Iris pigment epithelial cell (primary cell): ENCODE measurements at regions not wholly inside any gene's neighbourhood (a gene's known extent, or its start where the extent isn't known, plus 50 kb on each side); places are given as distances from the start of the nearest gene placed in this dataset.
"Not testable (repeated sequence)": the region's sequence is repeated elsewhere in the genome, so short reads cannot be mapped to it uniquely, and the experiment has no call there.

Source experiments
- DNase-seq: peaks from one replicate; pipeline ENCODE4 v3.0.0-alpha.2; 2011; ENCODE audit warnings: low read depth

DNA sequence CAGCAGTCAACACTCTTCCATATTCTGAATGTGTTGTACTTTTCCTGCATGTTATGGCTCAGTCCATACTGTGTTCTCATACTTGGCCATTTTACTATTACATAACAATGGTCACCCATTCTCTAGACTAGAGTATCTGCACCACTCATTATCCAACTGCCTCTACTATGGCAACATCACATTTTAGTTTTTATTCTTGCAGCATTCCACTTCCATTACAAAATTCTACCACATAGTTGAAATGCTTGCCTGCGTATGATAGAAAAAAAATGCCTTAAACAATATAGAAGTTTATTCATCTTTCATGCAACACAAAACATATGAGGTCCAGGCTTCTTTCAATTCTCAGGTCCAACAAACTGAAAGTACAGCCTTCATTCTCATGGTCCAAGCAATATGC is 128.0 kb downstream of the TENT5A start:
- peak; percentile 57 for DNase-seq

DNA sequence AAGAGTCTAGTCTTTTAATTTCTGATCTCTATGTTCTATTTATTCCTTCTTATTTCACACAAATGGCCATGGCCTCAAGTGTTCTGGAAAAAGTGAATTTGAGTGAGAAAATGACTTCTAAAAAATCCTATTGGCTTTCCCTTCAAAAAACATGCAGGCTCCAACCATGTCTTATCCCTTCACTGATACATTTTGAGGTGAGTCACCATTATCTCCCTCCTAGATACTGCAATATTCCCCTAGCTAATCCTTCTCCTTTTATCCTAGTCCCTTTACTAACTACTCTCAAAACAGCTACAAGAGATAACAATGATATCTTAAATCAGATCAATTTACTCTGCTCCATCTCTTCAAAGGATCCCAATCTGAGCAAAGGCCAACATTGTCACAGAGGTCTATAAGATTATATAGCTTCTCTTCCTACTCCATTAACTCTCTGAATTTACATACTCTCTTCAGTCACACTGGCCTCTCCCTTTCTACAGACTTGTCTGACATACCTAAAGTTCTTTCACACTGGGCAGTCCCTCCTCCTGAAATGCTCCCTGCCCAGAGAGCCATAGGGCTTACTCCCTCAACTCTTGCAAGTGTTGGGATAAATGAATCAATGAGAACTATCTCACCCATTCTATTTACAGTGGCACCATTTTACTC is 129.2 kb downstream of the TENT5A start:
- peak; percentile 44 for DNase-seq

DNA sequence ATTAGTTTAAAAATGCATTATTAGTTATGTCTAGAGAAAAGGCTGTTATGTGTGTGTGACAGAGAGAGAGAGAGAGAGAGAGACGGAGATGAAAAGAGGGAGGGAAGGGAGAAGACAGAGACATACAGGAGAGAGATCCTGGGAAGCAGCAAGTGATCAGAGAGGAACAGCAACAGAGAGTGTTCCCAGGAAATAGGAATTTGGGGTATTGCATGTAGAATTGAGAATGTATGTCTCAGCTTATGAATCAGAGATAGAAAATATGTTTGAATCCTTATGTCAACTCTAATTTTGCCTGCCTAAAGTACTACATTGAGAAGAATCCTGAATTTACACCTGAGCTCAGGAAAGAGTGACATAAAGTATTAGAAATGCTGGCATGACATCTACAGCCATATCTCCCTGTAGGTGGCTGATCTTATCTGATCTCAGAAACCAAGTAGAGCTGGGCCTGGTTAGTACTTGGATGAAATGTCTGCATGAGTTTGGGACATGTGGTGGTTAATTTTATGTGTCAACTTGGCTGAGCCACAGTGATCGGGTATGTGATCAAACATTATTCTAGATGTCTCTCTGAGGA is 130.6 kb downstream of the TENT5A start:
- peak; percentile 6 for DNase-seq

DNA sequence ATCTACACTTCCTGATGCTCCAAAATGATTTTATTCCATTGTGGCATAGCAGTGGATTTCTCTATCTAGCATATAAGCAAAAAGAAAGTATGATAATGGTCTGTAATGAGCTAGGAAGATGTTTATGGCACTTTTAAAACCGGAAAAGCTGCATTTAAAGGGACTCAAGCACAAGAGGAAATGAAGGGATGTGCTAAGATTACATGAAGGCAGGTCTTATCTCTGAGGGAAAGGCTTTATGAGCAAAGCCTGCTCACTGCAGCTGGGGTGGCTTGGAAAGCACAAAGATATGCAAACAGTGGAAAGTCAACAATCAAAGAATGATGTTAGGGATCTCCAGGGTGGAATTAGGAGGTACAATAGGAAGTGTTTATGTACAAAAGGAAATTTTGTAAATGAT is 138.2 kb downstream of the TENT5A start:
- peak; percentile 79 for DNase-seq

DNA sequence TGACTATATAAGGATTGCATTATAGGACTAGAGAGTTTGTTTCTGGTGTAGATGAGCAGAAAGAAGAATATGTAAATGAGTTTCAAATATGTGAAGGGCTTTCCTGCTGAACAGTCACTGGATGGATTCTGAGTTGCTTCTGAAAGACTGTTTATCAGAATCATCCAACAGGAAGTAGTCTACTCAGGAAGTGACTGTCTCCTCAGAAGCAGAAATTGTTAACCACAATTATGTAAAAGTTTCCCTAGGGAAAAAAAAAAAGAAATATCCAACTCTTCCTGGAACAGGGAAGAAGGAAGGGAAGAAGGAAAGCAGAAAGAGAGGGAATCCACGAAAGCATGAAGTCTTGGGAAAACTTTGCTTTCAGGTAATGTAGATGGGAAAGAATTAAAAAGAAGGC is 138.9 kb downstream of the TENT5A start:
- DNase-seq: peak; percentile 79

DNA sequence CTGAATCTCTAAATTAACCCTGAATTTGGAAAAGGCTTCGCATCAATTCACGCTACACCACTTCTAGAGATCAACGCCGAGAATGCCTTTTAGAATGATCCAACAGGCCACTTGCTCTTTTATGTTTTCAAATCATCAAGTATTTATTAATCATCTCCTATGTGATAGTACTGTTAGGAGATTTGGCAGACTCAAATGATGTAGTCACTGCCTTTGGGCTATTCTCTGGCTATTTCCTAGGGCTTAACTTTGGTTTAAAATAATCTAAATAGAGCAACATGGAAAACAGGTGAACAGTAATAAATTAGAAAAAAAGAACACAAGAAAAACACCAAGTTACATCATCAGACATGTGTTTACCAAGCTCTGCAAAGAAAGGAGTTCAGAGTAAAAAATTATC is 140.3 kb downstream of the TENT5A start:
- DNase-seq: peak; percentile 9

DNA sequence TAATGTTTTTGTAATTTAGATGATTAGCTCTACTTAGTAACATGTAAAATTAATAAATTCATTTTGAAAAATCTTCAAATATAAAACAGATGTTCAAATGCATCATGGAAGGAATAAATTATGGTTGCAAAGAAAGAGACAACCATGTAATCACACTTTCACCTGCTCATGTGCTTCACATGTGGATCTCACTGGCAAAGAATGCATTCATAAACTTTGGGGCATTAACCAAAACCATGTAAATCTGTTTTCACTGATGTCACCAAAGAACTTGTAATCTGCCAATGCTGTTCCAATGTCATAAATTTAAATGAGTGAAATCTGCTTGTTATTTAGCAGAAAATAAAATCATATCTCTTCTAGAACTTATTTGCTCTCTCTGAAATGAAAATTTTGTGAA is 142.7 kb downstream of the TENT5A start:
- no peak for DNase-seq

DNA sequence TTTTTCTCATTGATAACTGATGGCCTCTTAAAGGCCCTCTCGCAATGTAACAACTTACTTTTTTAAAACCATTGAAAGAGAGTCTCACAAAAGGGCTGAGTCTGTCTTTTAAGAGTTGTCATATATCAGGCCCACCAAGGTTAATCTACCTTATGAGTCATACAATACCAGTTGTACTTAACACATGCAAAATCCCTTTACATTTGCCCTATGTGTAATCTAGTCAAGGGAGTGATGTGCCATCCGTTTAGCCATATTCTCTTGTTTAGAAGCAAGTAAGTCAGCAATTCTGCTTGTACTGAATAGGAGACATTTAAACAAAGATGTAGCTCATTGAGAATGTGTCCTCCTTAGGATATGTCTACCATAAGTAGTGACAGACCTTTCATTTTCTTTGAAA is 143.7 kb downstream of the TENT5A start:
- peak; percentile 27 for DNase-seq

DNA sequence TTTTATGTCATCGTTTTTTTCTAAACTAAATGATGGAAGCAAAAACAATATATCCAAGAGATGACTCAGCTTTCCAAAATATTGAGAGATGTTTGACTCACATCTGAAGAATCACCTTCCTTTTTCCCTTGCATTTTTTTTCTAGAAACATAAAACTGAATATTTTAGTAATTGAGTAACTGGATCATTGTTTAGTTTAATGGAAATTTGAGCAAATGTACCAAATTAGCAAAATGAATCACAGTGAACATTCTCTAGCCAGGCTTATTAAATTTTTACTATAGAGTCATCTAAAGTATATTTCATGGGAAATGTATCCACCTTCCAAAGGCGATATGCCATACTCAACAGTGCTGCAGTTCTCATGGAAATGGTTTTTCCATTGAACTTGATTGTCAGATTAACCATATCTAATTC is 145.5 kb downstream of the TENT5A start:
- DNase-seq: peak; percentile 71

DNA sequence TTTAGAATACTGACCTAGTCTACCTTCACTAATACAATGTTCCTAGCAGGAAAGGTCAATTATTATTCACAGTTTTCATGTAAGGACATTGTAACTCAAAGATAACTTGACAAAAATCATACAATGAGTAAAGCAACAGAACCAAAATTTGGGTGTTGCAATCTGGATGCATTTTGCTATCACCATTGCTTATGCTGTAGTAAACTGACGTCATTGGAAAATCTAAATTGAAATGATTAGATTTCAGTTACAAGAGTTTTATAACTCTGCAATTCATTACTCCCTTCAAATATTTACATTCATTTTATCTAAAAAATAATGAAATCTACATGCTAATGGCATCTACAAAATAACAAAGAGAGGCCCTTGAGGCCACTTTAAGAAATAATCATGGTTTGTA is 147.0 kb downstream of the TENT5A start:
- DNase-seq: no peak

DNA sequence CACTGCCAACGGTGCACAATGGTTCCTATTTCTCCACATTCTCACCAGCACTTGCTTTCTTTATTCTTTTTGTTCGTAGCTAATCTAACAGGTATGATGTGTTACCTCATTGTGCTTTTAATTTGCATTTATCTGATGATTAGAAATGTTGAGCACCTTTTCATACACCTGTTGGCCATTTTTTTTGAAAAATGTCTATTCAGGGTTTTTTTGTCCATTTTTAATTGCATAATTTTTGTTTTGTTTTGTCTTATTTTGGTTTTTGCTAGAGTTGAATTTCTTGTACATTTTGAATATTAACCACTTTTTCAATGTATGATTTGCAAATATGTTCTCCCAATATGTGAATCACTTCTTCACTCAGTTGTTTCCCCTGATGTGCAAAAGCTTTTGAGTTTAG is 150.6 kb downstream of the TENT5A start:
- DNase-seq: no peak

DNA sequence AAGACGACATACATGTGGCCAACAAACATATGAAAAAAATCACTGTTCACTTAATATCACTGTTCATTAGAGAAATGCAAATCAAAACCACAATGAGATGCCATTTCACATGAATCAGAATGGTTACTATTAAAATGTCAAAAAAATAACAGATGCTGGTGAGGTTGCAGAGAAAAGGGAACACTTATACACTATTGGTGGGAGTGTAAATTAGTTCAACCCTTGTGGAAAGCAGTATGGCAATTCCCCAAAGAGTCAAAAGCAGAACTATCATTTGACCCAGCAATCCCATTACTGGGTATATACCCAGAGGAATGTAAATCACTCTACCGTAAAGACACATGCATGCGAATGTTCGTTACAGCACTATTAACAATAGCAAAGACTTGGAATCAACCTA is 152.0 kb downstream of the TENT5A start:
- not testable (repeated sequence) for DNase-seq

DNA sequence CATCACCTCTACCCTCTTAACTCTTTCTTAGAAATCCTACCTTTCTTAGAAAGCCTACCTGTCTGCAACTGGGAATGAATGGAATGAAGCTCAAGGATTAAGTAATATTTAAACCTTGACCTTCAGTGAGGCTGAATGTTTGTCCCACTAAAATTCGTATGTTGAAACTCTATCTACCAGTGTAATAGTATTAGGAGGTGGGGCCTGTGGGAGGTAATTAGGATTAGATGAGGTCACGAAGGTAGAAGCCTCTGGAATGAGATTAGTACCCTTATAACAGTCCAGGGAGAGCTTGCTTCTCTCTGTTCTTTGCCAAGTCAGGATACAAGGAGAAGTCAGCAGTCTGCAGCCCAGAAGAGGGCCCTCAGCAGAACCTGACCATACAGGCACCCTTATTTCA is 158.0 kb downstream of the TENT5A start:
- no peak for DNase-seq

DNA sequence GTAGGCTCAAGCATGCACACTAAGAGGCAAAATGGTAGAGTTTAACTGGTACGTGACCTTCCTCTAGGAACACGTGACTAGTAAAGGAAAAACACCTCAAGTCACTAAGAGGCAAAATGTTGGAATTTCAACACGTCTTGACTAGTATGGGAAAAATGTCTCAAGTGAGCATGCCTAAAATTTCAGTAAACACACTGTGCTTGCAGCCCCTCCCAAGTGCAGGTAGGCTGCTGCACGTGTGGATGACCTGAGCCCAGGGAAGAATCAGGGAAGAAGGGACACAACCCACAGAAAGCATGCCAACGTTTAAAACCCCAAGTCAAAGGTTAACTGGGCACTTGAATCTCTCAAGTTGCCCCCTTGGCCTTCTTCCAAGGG is 162.2 kb downstream of the TENT5A start:
- DNase-seq: no peak

DNA sequence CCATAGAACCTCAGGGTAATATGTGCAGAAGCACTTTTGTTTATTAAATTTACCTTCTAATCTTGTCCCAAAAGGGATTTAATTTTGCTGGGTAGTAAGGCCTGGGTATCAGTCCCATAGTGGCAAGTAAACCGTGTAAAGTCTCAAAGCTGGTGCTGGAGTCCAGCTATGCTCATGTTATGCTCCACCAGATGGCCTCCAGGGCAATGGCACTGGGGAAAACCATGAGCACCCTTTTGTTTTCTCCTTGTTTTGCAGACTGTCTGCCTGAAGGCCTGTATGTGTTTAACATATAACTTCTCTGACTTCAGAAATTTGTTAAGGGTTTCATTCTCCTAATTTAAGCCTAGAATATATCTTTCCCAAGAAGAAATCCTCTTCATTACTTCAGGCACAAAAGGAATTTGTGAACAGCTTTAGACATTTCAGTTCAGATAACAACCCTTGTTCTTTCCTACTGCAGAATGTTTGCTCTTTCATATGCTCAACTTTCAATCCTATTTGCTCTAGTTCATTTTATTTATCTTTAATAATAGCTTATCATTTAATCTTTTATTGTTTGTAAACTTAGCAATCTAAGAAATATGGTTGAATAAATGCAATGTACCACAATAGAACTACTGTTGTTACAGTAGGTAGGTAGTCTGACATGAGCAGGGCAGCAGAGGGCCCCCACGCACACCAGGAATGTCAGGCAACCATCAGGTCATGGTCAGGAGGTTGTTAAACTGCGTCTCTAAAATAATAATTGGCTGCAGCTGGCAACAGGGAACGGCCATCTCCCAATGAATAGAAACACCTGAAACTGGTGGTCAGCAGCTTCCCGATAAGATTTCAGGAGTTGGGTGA is 162.8 kb downstream of the TENT5A start:
- no peak for DNase-seq

DNA sequence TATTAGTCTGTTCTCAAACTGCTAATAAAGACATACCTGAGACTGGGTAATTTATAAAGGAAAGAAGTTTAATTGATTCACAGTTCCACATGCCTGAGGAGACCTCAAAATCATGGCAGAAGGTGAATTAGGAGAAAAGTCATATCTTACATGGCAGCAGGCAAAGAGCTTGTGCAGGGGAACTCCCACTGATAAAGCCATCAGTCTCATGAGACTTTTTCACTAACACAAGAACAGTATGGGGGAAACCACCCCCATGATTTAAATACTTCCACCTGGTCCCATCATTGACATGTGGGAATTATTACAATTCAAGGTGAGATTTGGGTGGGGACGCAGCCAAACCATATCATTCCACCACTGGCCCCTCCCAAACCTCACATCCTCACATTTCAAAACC is 166.8 kb downstream of the TENT5A start:
- not testable (repeated sequence) for DNase-seq

DNA sequence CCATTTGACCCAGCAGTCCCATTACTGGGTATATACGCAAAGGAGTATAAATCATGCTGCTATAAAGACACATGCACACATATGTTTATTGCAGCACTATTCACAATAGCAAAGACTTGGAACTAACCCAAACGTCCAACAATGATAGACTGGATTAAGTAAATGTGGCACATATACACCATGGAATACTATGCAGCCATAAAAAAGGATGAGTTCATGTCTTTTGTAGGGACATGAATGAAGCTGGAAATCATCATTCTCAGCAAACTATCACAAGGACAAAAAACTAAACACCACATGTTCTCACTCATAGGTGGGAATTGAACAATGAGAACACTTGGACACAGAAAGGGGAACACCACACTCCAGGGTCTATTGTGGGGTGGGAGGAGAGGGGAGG is 168.3 kb downstream of the TENT5A start:
- DNase-seq: not testable (repeated sequence)

DNA sequence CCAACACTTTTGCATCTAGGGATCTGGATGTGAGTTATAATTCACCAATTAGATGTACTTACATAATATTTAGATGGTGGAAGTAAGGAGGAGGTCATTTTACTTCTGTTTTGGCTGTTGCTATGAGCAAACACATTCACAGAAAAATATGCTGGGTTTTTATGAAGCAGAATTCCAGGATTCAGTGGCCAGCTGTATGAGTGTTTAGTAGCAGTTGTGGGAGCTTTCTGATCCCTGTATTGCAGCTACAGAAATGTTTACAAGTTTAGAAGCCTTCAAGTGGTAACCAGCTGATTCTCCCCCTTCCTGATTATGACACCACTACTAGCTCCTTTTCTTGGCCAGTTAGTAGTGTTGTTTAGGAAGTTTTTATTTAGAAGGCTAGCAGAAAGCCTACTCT is 177.0 kb downstream of the TENT5A start:
- peak; percentile 34 for DNase-seq

DNA sequence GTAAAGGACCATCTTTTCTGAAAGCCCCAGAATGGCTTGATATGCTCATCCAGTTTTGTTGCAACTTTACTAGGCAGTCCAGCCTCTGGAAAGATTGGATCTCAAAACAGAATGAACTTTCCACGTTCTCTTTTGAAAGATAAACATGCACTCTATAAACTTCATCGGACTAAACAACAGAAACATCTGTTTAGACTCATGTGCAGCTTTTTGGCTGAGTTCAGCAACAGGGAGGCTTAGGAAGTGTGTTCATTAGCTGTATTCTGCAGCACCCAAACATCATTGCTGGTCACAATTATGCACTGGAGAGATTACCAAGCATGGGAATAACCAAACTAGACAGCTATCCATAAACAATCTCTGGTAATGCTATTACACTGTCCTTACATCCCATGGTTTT is 180.5 kb downstream of the TENT5A start:
- DNase-seq: no peak

DNA sequence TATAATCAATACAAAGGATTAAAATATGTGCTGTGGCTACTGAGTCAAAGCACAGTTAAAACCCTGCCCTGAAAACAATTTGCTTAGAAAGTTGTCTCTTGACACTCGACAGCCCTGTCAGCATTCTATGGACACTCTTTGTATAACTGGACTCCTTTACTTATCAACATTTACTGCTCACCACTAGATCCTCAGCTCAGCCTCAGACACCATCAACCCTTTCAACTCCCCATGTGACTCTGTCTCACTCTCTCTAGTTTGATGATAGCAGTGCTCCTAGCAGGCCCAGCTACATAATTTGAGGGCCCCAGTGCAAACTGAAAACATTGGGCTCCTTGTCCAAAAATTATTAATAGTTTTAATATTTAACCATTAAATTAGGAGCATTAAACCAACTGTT is 181.8 kb downstream of the TENT5A start:
- no peak for DNase-seq

DNA sequence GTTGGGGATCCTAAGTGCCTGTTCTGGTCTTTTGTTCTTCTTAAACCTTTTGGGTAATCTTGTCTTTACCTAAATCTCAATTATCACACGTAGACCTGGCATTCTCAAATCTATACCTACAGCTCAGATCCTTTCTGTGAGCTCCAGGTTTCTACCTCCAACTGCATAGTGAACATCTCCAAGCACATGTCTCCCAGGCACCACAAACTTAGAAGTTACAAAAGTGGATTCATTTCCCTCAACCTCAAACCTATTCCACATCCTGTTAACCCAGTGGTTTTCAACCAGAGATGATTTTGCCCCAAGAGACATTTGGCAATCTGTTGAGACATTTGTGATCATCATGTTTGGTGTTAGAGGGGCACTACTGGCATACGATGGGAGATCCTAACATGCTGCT is 183.5 kb downstream of the TENT5A start:
- no peak for DNase-seq

DNA sequence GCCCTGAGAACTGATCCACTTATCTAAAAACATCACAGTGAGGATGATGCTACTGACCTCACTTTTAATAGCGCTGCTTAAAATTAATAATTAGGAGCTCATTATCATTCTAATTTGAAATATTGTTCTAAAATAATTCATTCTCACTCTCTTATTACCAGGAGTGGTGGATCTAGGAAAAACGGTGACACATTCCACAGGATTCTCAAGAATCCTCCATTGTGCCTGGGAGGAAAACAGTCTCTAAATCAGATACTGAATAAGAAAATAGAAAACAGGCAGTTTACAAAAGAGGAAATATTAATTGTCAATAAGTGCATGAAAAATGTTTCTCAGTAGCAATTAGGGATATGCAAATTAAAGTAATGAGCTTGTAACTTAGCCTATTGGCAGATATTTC is 187.4 kb downstream of the TENT5A start:
- DNase-seq: peak; percentile 17

DNA sequence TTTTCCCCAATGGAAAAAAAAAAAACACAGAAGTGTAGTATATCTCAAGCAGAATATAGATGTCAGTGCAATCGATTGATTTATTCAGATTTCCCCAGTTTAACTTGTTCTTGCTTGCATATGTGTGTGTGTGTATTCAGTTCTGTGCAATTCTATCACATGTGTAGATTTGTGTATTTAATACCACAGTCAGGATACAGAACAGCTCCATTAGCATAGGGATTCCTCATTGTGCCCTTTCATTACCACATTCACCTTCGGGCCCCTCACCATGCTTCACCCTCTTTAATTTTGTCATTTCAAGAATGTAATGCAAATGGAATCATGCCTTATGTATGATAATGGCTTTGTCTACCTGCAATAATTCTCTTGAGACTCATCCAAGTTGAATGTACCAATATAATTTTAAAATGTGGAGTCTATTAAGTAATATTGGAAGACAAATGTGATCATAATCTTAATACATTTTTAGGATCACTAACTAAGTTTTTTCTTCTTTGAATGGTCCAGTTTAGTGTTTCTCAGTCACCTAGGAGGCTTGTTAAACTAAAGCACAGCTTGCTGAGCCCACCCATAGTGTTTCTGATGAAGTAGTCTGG is 187.9 kb downstream of the TENT5A start:
- no peak for DNase-seq
